Type B pancreatic cell (in vitro differentiated cells): ENCODE measurements at regions not wholly inside any gene's neighbourhood (a gene's known extent, or its start where the extent isn't known, plus 50 kb on each side); places are given as distances from the start of the nearest gene placed in this dataset.

Experiments used
- DNase-seq: peaks from one replicate; pipeline ENCODE4 v3.0.0; 2021; ENCODE audit warnings: mixed read lengths; ENCODE audit not compliant: unreplicated experiment; ENCODE audit errors: extremely low spot score
- H3K27ac Mint-ChIP-seq: 2 replicates; pipeline ENCODE4 v1.8.0; 2021; ENCODE audit warnings: mild to moderate bottlenecking, mixed read lengths
- H3K27me3 Mint-ChIP-seq: 2 replicates; pipeline ENCODE4 v1.8.0; 2021; ENCODE audit warnings: mixed read lengths
- H3K36me3 Mint-ChIP-seq: 2 replicates; pipeline ENCODE4 v1.8.0; 2021; ENCODE audit warnings: mixed read lengths
- H3K4me1 Mint-ChIP-seq: one replicate; pipeline ENCODE4 v1.8.0; 2021; ENCODE audit warnings: mixed read lengths; ENCODE audit not compliant: unreplicated experiment
- H3K4me3 Mint-ChIP-seq: 2 replicates; pipeline ENCODE4 v1.8.0; 2021; ENCODE audit warnings: mild to moderate bottlenecking, mixed read lengths
- H3K9me3 Mint-ChIP-seq: 2 replicates; pipeline ENCODE4 v1.8.0; 2021; ENCODE audit warnings: mixed read lengths
- CTCF ChIP-seq: fragments of 200-600 bp; sonication (generic); conservative IDR thresholded peaks from 2 replicates; pipeline ENCODE4 v1.5.0; 2021; ENCODE audit warnings: antibody characterized with exemption, mild to moderate bottlenecking

DNA sequence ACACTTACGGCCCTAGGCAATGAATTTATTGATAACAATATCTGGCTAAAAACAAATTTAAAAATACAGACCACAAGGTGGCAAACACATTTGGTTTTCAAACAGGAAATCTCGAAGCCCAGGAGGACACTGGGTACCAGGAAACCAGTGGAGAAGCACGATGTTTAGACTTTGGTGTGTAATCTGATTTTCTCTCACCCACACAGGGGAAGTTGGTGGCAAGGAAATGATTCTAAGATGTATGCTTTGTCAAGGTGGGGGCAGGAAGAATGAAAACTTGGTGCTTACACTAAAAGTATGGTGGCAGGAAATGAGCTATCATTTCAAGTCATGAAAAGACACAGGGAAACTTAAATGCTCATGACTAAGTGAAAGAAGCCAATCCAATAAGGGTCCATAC, 113.2 kb upstream of the ANKRD1 start:
- no peaks in the 10 kb centered on the region for H3K36me3 Mint-ChIP-seq
- H3K4me1 Mint-ChIP-seq, result peaks cover 21% of the 10 kb centered on the region
- no peak overlapping the region for H3K4me3 Mint-ChIP-seq
- H3K9me3 Mint-ChIP-seq, result no peaks in the 10 kb centered on the region
- peaks cover 13% of the 10 kb centered on the region for H3K27me3 Mint-ChIP-seq
- TF ChIP-seq CTCF, result no peak
- H3K27ac Mint-ChIP-seq, result no peak overlapping the region
- DNase-seq, result no peak

DNA sequence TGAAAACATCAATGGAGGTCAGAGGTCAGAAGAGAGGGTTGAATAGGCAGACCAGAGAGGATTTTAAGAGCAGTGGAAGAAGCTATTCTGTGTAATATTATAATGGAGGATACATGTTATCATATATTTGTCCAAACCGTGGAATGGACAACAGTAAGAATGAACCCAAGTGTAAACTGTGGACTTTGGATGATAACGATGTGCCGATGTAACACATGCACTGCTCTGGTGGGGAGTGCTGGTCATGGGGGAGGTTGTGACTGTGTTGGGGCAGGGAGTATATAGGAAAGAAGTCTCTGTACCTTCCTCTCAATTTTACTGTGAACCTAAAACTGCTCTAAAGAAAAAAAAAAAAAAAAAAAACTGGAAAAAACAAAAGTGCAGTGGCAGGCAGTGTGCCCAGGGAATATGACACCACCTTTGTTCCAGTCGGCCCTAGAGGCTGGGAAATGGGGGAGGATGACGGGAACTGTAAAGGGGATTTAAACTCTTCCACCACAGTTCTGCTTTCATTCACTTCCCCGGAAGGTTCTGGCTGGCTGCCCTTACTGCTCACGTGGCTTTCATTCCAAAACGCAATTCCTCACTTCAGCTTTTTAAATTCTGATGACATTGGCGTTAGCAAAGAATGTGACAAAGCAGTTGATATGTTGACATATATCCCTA, 113.7 kb upstream of the ANKRD1 start:
- Mint-ChIP-seq H3K9me3 (no peaks in the 10 kb centered on the region), H3K4me3 (no peak overlapping the region), H3K4me1 (peaks cover 21% of the 10 kb centered on the region), H3K27ac (no peak overlapping the region), H3K27me3 (peaks cover 13% of the 10 kb centered on the region), H3K36me3 (no peaks in the 10 kb centered on the region)
- no peak for DNase-seq
- no peak for TF ChIP-seq CTCF

DNA sequence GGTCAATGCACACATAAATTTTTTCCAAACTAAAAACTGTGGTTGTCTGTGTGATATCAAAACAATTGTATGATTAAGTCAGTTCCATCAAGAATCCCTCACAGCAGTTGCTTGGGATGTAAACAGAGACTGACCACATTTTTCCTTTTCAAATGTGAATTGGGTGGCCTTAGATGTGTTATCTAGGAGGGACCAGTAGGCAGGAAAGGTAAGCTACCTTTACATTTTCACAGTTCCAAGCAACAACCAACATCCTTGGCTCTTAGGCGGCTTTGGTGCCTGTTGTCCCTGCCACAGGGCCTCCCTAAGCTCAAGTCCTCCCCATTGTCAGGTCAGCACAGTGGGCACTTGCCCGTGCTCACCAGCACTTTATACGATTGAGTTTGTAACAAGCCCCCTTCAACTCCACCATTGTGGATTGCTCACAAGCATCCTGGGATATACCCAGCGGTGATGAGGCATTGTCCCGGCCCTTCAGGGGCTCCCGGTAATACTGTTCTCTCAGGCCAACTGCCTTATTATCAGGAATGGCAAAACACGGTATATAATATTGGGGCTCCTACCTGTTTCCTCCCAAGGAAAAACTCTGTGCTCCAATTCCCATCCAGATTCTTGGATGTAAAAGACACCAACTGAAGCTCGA, 114.9 kb upstream of the ANKRD1 start:
- H3K27me3 Mint-ChIP-seq, result peaks cover 13% of the 10 kb centered on the region
- H3K4me3 Mint-ChIP-seq, result no peak overlapping the region
- H3K36me3 Mint-ChIP-seq, result no peaks in the 10 kb centered on the region
- no peaks in the 10 kb centered on the region for H3K9me3 Mint-ChIP-seq
- H3K4me1 Mint-ChIP-seq, result peaks cover 21% of the 10 kb centered on the region
- no peak for DNase-seq
- no peak for TF ChIP-seq CTCF
- H3K27ac Mint-ChIP-seq, result no peak overlapping the region

GRCh38 chr10:91036807-91037411, 116.0 kb upstream of the ANKRD1 start:
- H3K27me3 Mint-ChIP-seq, result peaks cover 13% of the 10 kb centered on the region
- no peak for DNase-seq
- no peaks in the 10 kb centered on the region for H3K36me3 Mint-ChIP-seq
- no peak overlapping the region for H3K27ac Mint-ChIP-seq
- no peaks in the 10 kb centered on the region for H3K9me3 Mint-ChIP-seq
- no peak for TF ChIP-seq CTCF
- H3K4me1 Mint-ChIP-seq, result peaks cover 21% of the 10 kb centered on the region
- H3K4me3 Mint-ChIP-seq, result no peak overlapping the region

- no peaks in the 10 kb centered on the region for H3K36me3 Mint-ChIP-seq
- no peak for TF ChIP-seq CTCF
- no peak for DNase-seq
- H3K27ac Mint-ChIP-seq, result no peak overlapping the region
- H3K27me3 Mint-ChIP-seq, result peaks cover 5% of the 10 kb centered on the region
- no peak overlapping the region for H3K4me3 Mint-ChIP-seq
- H3K4me1 Mint-ChIP-seq, result peaks cover 7% of the 10 kb centered on the region
- H3K9me3 Mint-ChIP-seq, result no peaks in the 10 kb centered on the region
These were observed 118.1 kb upstream of the ANKRD1 start for GRCh38 chr10:91038971-91039370.
